Ishikawa (cell line): ENCODE measurements at regions not wholly inside any gene's neighbourhood (a gene's known extent, or its start where the extent isn't known, plus 50 kb on each side); places are given as distances from the start of the nearest gene placed in this dataset.

Experiments used
- CEBPB ChIP-seq: IDR thresholded peaks from 2 replicates; pipeline ENCODE4 v1.6.1; 2012
- CREB1 ChIP-seq: IDR thresholded peaks from 2 replicates; pipeline ENCODE4 v1.6.1; 2012; ENCODE audit warnings: low read depth
- EGR1 ChIP-seq: IDR thresholded peaks from 2 replicates; pipeline ENCODE4 v1.6.1; 2012
- EP300 ChIP-seq: IDR thresholded peaks from 2 replicates; pipeline ENCODE4 v1.6.1; 2012; ENCODE audit warnings: borderline replicate concordance
- FOXM1 ChIP-seq: IDR thresholded peaks from 2 replicates; pipeline ENCODE4 v1.6.1; 2012; ENCODE audit warnings: low read depth, borderline replicate concordance
- NFIC ChIP-seq: IDR thresholded peaks from 2 replicates; pipeline ENCODE4 v1.6.1; 2012
- RAD21 ChIP-seq: IDR thresholded peaks from 2 replicates; pipeline ENCODE4 v1.6.1; 2012; ENCODE audit warnings: low read depth
- TAF1 ChIP-seq: IDR thresholded peaks from 2 replicates; pipeline ENCODE4 v1.6.1; 2012; ENCODE audit warnings: low read depth, mild to moderate bottlenecking
- TCF12 ChIP-seq: IDR thresholded peaks from 2 replicates; pipeline ENCODE4 v1.6.1; 2012; ENCODE audit warnings: low read depth
- TEAD4 ChIP-seq: IDR thresholded peaks from 2 replicates; pipeline ENCODE4 v1.6.1; 2012
- YY1 ChIP-seq: IDR thresholded peaks from 2 replicates; pipeline ENCODE4 v1.6.1; 2012; ENCODE audit warnings: low read depth
- ZBTB7A ChIP-seq: IDR thresholded peaks from 2 replicates; pipeline ENCODE4 v1.6.1; 2012; ENCODE audit warnings: low read depth
- TF ChIP-seq, protein P1 (sequence below): IDR thresholded peaks from 2 replicates; pipeline ENCODE4 v1.6.1; 2012; ENCODE audit warnings: low read depth, mild to moderate bottlenecking
- TF ChIP-seq, protein P2 (sequence below): IDR thresholded peaks from 2 replicates; pipeline ENCODE4 v1.6.1; 2012
- TF ChIP-seq, protein P3 (sequence below): IDR thresholded peaks from 2 replicates; pipeline ENCODE4 v1.6.1; 2012

DNA sequence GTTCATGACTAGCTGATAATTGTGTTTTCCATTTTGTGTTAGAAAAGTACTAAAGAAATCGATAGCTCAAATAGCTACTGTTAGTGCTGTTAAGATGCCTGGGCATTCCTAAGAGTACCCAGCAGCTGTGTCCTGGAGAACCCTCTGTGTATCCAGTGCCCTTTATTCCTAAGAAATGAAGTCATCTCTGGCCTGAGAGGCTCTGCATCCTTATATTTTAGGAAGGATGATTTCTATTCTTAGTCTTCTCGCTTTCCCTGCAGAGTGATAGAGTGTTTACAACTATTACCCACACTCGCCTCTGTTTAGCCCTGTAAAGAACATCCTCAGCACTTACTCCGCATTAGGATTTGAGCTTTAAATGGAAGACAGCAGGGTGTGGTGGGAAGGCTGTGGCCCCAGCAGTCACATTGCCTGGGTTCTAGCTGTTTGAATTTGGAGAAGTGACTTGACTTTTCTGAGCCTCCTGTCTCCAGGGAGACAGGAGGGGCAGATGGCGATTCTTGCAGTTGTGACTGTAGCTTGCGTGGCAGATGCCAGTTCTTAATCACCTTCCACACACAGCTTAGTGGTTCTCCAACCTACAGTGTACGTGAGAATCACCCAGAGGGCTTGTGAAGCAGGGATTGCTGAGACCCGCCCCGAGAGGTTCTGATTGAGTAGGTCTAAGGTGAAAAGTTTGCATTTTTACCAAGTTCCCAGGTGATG is 177.2 kb upstream of the PITX1 start:
- no peak for TF ChIP-seq TAF1

DNA sequence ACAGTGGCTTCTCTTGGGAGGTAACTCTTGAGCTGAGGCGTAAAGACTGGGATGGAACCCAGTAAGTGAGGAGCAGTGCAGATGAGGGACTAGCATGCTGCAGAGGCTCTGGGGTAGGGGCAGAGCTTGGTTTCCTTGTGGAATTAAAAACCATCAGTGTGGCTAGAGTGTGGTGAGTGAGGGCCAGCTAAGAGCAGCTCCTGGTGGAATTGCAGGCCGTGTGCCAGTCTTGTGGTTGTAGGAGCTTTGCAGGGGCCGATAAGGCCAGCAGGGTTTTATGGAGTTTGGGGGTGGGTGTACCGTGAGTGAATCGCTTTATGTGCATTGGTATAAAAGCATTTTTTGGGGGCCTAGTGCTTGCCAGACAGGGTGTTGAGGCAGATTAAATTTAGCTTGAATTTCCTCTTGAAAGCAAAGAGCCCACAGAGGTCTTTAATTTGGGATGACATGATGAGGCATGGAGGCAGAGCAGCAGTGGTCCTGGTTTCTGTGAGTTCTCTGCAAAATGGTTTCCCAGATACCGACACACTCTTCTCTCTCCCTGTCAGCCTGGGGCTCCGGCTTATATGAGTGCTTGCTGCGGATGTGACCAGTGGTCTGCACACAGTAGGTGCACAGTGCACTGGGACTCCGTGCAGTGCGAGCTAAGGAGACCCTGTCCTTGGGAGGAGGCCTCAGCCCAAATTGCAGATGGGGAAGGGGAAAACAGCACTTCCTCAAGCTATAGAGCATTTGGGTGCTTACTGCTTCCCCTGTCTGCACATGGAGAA is 176.4 kb upstream of the PITX1 start:
- TF ChIP-seq TAF1 (no peak), YY1 (no peak), EP300 (no peak), ZBTB7A (no peak), TEAD4 (no peak), CEBPB (no peak), EGR1 (no peak), CREB1 (no peak), RAD21 (no peak), FOXM1 (no peak), NFIC (no peak), TCF12 (no peak)
- TF ChIP-seq, protein P1, sequence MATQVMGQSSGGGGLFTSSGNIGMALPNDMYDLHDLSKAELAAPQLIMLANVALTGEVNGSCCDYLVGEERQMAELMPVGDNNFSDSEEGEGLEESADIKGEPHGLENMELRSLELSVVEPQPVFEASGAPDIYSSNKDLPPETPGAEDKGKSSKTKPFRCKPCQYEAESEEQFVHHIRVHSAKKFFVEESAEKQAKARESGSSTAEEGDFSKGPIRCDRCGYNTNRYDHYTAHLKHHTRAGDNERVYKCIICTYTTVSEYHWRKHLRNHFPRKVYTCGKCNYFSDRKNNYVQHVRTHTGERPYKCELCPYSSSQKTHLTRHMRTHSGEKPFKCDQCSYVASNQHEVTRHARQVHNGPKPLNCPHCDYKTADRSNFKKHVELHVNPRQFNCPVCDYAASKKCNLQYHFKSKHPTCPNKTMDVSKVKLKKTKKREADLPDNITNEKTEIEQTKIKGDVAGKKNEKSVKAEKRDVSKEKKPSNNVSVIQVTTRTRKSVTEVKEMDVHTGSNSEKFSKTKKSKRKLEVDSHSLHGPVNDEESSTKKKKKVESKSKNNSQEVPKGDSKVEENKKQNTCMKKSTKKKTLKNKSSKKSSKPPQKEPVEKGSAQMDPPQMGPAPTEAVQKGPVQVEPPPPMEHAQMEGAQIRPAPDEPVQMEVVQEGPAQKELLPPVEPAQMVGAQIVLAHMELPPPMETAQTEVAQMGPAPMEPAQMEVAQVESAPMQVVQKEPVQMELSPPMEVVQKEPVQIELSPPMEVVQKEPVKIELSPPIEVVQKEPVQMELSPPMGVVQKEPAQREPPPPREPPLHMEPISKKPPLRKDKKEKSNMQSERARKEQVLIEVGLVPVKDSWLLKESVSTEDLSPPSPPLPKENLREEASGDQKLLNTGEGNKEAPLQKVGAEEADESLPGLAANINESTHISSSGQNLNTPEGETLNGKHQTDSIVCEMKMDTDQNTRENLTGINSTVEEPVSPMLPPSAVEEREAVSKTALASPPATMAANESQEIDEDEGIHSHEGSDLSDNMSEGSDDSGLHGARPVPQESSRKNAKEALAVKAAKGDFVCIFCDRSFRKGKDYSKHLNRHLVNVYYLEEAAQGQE, result no peak
- TF ChIP-seq, protein P2, sequence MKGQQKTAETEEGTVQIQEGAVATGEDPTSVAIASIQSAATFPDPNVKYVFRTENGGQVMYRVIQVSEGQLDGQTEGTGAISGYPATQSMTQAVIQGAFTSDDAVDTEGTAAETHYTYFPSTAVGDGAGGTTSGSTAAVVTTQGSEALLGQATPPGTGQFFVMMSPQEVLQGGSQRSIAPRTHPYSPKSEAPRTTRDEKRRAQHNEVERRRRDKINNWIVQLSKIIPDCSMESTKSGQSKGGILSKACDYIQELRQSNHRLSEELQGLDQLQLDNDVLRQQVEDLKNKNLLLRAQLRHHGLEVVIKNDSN, result no peak
- TF ChIP-seq, protein P3, sequence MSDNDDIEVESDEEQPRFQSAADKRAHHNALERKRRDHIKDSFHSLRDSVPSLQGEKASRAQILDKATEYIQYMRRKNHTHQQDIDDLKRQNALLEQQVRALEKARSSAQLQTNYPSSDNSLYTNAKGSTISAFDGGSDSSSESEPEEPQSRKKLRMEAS, result no peak

DNA sequence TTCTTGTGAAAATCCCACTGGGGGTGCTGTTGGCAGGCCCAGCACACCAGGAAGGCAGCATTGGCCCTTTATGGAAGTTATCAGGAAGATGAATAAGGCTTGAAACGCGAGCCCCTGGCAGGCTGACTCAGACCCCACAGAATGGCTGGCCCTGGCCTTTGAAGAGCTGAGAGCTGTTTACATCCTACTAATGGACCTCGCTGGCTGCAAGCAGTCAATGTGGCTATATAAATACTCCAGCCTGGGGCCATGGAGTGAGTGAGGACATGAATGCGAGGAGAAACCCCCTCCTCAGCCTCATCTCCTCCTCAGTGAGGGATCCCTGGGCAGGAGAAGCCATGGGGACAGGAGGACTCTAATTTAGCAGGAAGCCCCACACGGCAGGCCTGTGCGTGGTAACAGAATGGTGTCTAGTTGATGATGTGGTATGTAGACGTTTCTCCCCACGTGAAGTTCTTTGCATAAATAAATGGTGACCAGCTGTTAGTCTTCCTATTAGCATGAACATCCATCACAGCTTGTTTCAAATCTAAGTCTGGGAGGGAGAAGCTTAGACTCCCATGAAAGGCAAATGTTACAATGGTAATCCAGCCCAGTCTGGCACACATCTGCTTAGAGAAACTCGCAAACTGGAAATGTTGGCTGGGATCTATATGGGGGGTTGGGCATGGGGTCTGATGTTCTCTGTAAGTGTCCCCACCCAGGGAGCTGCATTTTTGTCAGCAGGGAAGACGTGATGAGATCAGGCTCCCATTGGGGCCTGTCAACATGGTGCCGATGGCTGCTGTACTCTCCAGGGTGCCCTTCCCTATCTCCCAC is 175.1 kb upstream of the PITX1 start:
- no peak for TF ChIP-seq CREB1
- no peak for TF ChIP-seq CEBPB
- TF ChIP-seq YY1, result no peak
- TF ChIP-seq EGR1, result no peak
- TF ChIP-seq TCF12, result no peak
- TF ChIP-seq TAF1, result no peak
- TF ChIP-seq ZBTB7A, result no peak
- no peak for TF ChIP-seq EP300
- TF ChIP-seq NFIC, result no peak
- TF ChIP-seq, protein P2, result no peak
- TF ChIP-seq, protein P3, result no peak

DNA sequence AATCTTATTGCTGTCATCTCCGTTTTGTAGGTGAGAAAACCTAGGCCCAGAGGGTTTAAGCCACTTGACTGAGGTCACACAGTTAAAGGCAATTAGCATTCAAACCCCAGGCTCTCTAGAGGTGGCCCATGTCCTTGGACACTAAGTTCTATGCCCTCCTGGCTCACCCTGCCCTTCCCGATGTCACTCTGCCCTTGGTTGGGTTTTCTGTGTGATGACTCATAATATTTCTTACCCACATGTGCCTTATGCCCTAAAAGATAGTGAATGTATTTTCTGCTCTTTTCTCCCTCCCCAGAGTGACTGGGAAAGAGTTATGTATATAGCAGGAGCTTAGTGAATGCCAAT is 174.5 kb upstream of the PITX1 start:
- TF ChIP-seq TAF1 (no peak), FOXM1 (no peak), TCF12 (no peak), CEBPB (no peak), TEAD4 (no peak), CREB1 (no peak), ZBTB7A (no peak), NFIC (no peak), RAD21 (no peak), EP300 (no peak), EGR1 (no peak)
- TF ChIP-seq, protein P1, result no peak
- TF ChIP-seq, protein P2, result no peak
- TF ChIP-seq, protein P3, result no peak
